ENCODE measurements at regions not wholly inside any gene's neighbourhood (a gene's known extent, or its start where the extent isn't known, plus 50 kb on each side); places are given as distances from the start of the nearest gene placed in this dataset.

DNA sequence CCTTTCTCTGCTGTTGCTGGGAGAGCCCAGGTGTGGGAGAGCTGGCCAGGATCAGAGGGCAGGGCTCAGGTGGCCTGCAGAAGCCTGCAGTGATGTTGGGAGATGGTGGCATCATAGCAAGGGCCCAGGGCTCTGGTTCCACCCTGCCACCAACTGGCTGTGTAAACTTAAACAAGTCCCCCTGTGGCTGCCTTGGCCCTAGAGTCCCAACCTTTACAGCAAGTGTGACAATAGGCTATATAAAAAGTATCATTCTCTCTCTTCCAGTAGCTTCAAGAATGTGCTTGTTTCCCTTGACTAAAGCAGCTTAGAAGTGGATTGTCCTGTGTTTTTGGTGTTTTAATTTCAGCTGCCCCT is 201.8 kb upstream of the E2F8 start:
- TF ChIP-seq EZH2 (IDR thresholded peaks at IDR 0.05) (no peak), POLR2AphosphoS5 (IDR thresholded peaks at IDR 0.05; ENCODE audit: borderline replicate concordance, low read depth, low read length) (no peak), FOXP2 (optimal IDR thresholded peaks at IDR 0.05; ENCODE audit: control extremely low read depth, extremely low read length, insufficient read depth) (no peak)
